NT2/D1 (cell line): ENCODE measurements at regions not wholly inside any gene's neighbourhood (a gene's known extent, or its start where the extent isn't known, plus 50 kb on each side); places are given as distances from the start of the nearest gene placed in this dataset.

ENCODE experiments used
- DNase-seq: peaks from one replicate; pipeline ENCODE4 v3.0.0-alpha.2; 2011; ENCODE audit warnings: low read depth, low spot score
- H3K27me3 ChIP-seq: 2 replicates; pipeline ENCODE4 v1.6.0; 2011; ENCODE audit warnings: mild to moderate bottlenecking; ENCODE audit not compliant: insufficient read length, insufficient read depth
- H3K36me3 ChIP-seq: 2 replicates; pipeline ENCODE4 v1.6.1; 2011; ENCODE audit warnings: mild to moderate bottlenecking, low read length, mixed read lengths; ENCODE audit not compliant: insufficient read depth, insufficient read length
- H3K4me1 ChIP-seq: 2 replicates; pipeline ENCODE4 v1.5.1; 2011; ENCODE audit not compliant: insufficient read depth, insufficient read length
- H3K4me3 ChIP-seq: 2 replicates; pipeline ENCODE4 v1.5.1; 2011; ENCODE audit warnings: low read depth; ENCODE audit not compliant: insufficient read length
- H3K9ac ChIP-seq: 2 replicates; pipeline ENCODE4 v1.6.0; 2011; ENCODE audit warnings: low read depth; ENCODE audit not compliant: insufficient read length
- H3K9me3 ChIP-seq: 2 replicates; pipeline ENCODE4 v1.5.1; 2011; ENCODE audit warnings: mild to moderate bottlenecking, low read length; ENCODE audit not compliant: insufficient read depth
- SUZ12 ChIP-seq: IDR thresholded peaks from 2 replicates; pipeline ENCODE4 v1.6.1; 2011; ENCODE audit not compliant: insufficient read length, insufficient read depth; ENCODE audit errors: extremely low read depth
- YY1 ChIP-seq: IDR thresholded peaks from 2 replicates; pipeline ENCODE4 v1.6.1; 2011; ENCODE audit not compliant: insufficient read length, insufficient read depth
- ZNF274 ChIP-seq: IDR thresholded peaks from 2 replicates; pipeline ENCODE4 v1.6.1; 2011; ENCODE audit warnings: mild to moderate bottlenecking, low read depth, low read length

- Histone ChIP-seq H3K4me3 (no peak overlapping the region), H3K4me1 (no peaks in the 10 kb centered on the region)
- no peak for DNase-seq
Measured at GRCh38 chr4:156015781-156016180, 62.1 kb upstream of the CTSO start.

GRCh38 chr4:156006192-156006591 is 52.5 kb upstream of the CTSO start:
- Histone ChIP-seq H3K36me3 (no peaks in the 10 kb centered on the region), H3K9me3 (no peaks in the 10 kb centered on the region), H3K4me1 (no peaks in the 10 kb centered on the region), H3K27me3 (no peaks in the 10 kb centered on the region), H3K4me3 (no peak overlapping the region), H3K9ac (no peak overlapping the region)
- no peak for DNase-seq
- TF ChIP-seq ZNF274 (no peak), SUZ12 (no peak), YY1 (no peak)

More at GRCh38 chr4:156015781-156016180, 62.1 kb upstream of the CTSO start:
- Histone ChIP-seq H3K27me3 (no peaks in the 10 kb centered on the region), H3K9me3 (no peaks in the 10 kb centered on the region), H3K9ac (no peak overlapping the region), H3K36me3 (no peaks in the 10 kb centered on the region)
- TF ChIP-seq ZNF274 (no peak), YY1 (no peak), SUZ12 (no peak)
